B cell (primary cell): ENCODE measurements at regions not wholly inside any gene's neighbourhood (a gene's known extent, or its start where the extent isn't known, plus 50 kb on each side); places are given as distances from the start of the nearest gene placed in this dataset.

Source experiments
- ATAC-seq: fragments of 200-7000 bp; cut with Tn5 transposase; one replicate; pipeline ENCODE4 v1.10.0; 2021; ENCODE audit warnings: low read depth, mild to moderate bottlenecking, moderate number of reproducible peaks, moderate library complexity
- CTCF ChIA-PET: fragments of 350-600 bp; sonication (Branson Sonifier 250); formaldehyde crosslinking; loops from one replicate; lab custom pipeline; 2021; ENCODE audit warnings: antibody characterized with exemption, inconsistent platforms; lab: Charles Lee
- POLR2A ChIA-PET: fragments of 350-600 bp; sonication (Branson Sonifier 250); formaldehyde crosslinking; loops from one replicate; lab custom pipeline; 2021; ENCODE audit warnings: antibody characterized with exemption; lab: Charles Lee
- DNase-seq: peaks from one replicate; pipeline ENCODE4 v3.0.0; 2013
- H2AFZ ChIP-seq: 2 replicates; pipeline ENCODE4 v1.6.1; 2012; ENCODE audit warnings: mild to moderate bottlenecking, low read depth, low read length; ENCODE audit not compliant: insufficient read depth, poor library complexity, severe bottlenecking
- H3K27ac ChIP-seq, 2 donors: 1 replicate in 1 of 2; 2 replicates in 1 of 2; pipeline ENCODE4 v1.5.1; 2012 to 2013; ENCODE audit warnings: low read length in 2 of 2, mild to moderate bottlenecking in 2 of 2, moderate library complexity in 1 of 2
- H3K27me3 ChIP-seq, 4 experiments: fragments of 200-600 bp in 1 of 4; sonication (generic) in 1 of 4; replicated peaks in 1 of 4; 1 replicate in 2 of 4; 2 replicates in 2 of 4; pipeline versions ENCODE4 v1.6.1 to v1.7.0; 2013 to 2016; ENCODE audit warnings: low read length in 3 of 4, mild to moderate bottlenecking in 2 of 4, mixed read lengths in 1 of 4, moderate library complexity in 1 of 4; ENCODE audit not compliant: insufficient read depth in 4 of 4, control insufficient read depth in 3 of 4; ENCODE audit errors: control extremely low read depth in 1 of 4
- H3K36me3 ChIP-seq, 2 experiments: replicated peaks in 1 of 2; 1 replicate in 1 of 2; 2 replicates in 1 of 2; pipeline versions ENCODE4 v1.6.1 to v1.7.1; 2013; ENCODE audit warnings: low read length in 1 of 2; ENCODE audit not compliant: insufficient read depth in 2 of 2, control insufficient read depth in 1 of 2; ENCODE audit errors: control extremely low read depth in 1 of 2, extremely low read depth in 1 of 2
- H3K4me1 ChIP-seq, 2 donors: fragments of 200-600 bp in 1 of 2; sonication (generic) in 1 of 2; 1 replicate in 1 of 2; 2 replicates in 1 of 2; pipeline versions ENCODE4 v1.5.1 to v1.6.1; 2013 to 2017; ENCODE audit warnings: low read length in 2 of 2; ENCODE audit not compliant: control insufficient read depth in 2 of 2, insufficient read depth in 2 of 2
- H3K4me2 ChIP-seq: replicated peaks from 2 replicates; pipeline ENCODE3; 2012; ENCODE audit warnings: mild to moderate bottlenecking, low read depth, low read length; ENCODE audit not compliant: poor library complexity, severe bottlenecking
- H3K4me3 ChIP-seq, 5 experiments: fragments of 200-600 bp in 1 of 5; sonication (generic) in 1 of 5; 1 replicate in 3 of 5; 2 replicates in 2 of 5; pipeline versions ENCODE4 v1.5.1 to v1.7.0; 2011 to 2016; ENCODE audit warnings: low read length in 4 of 5, mild to moderate bottlenecking in 4 of 5, low read depth in 2 of 5, control low read depth in 1 of 5, moderate library complexity in 1 of 5; ENCODE audit not compliant: insufficient read depth in 1 of 5; ENCODE audit errors: control extremely low read depth in 1 of 5, extremely low read depth in 1 of 5
- H3K79me2 ChIP-seq: fragments of 200-600 bp; sonication (generic); one replicate; pipeline ENCODE4 v1.6.0; 2016; ENCODE audit warnings: low read length; ENCODE audit not compliant: control insufficient read depth, insufficient read depth
- H3K9ac ChIP-seq: fragments of 200-600 bp; sonication (generic); 2 replicates; pipeline ENCODE4 v1.6.1; 2017; ENCODE audit warnings: mild to moderate bottlenecking, low read length, moderate library complexity
- H3K9me3 ChIP-seq, 3 donors: one replicate each; pipeline versions ENCODE4 v1.6.1 to v1.7.1; 2013; ENCODE audit warnings: low read length in 2 of 3; ENCODE audit not compliant: control insufficient read depth in 2 of 3, insufficient read depth in 1 of 3; ENCODE audit errors: control extremely low read depth in 1 of 3
- H4K20me1 ChIP-seq: 2 replicates; pipeline ENCODE4 v1.6.0; 2012; ENCODE audit warnings: mild to moderate bottlenecking, low read length; ENCODE audit not compliant: insufficient read depth, control insufficient read depth, poor library complexity, severe bottlenecking
- H3K27ac Mint-ChIP-seq: one replicate; pipeline ENCODE4 v1.8.0; 2021; ENCODE audit warnings: mixed read lengths
- H3K27me3 Mint-ChIP-seq: one replicate; pipeline ENCODE4 v1.8.0; 2021; ENCODE audit warnings: mixed read lengths
- H3K4me1 Mint-ChIP-seq: one replicate; pipeline ENCODE4 v1.8.0; 2021; ENCODE audit warnings: mixed read lengths
- H3K4me3 Mint-ChIP-seq: one replicate; pipeline ENCODE4 v1.8.0; 2021; ENCODE audit warnings: mixed read lengths
- H3K9me3 Mint-ChIP-seq: one replicate; pipeline ENCODE4 v1.8.0; 2022; ENCODE audit warnings: mixed read lengths; ENCODE audit not compliant: insufficient read depth
- EZH2 ChIP-seq: IDR thresholded peaks from 2 replicates; pipeline ENCODE4 v1.6.1; 2012; ENCODE audit warnings: borderline replicate concordance, low read depth, mild to moderate bottlenecking, moderate library complexity, low read length; ENCODE audit not compliant: insufficient read depth, poor library complexity, severe bottlenecking
- WGBS: methylation state at CpG from one replicate; pipeline ENCODE4 v1.1.5; 2013; ENCODE audit warnings: missing lambda C conversion rate; ENCODE audit not compliant: insufficient coverage; 5-methylcytosine and 5-hydroxymethylcytosine counted together
- intact Hi-C: fragments of 100-400 bp; cut with micrococcal nuclease; formaldehyde crosslinking; loops from one replicate; pipeline ENCODE4 v1.10.0; 2022
- TF ChIP-seq, protein P1 (sequence below): fragments of 200-600 bp; IDR thresholded peaks from one replicate; pipeline ENCODE4 v1.8.0; 2022; ENCODE audit warnings: antibody characterized with exemption, mild to moderate bottlenecking

- Histone ChIP-seq H3K4me1 (no peaks in the 10 kb centered on the region), H3K27me3 (peaks cover 0 to 7% (median 2%) of the 10 kb centered on the region in 4 experiments), H3K9me3 (no peaks in the 10 kb centered on the region), H3K4me3 (no peak overlapping the region), H3K27ac (no peak overlapping the region), H2AFZ (no peak overlapping the region), H3K9ac (no peak overlapping the region), H3K36me3 (no peaks in the 10 kb centered on the region), H4K20me1 (no peaks in the 10 kb centered on the region), H3K79me2 (no peaks in the 10 kb centered on the region), H3K4me2 (no peak overlapping the region)
- CTCF ChIA-PET = no interaction called here
- 56% methylated on average over 1 of the region's 2 CpGs for WGBS
- H3K27ac Mint-ChIP-seq = no peak overlapping the region
- POLR2A ChIA-PET = no interaction called here
- intact Hi-C loops = no loop called here
- H3K4me1 Mint-ChIP-seq = no peaks in the 10 kb centered on the region
- H3K9me3 Mint-ChIP-seq = no peaks in the 10 kb centered on the region
- no peak for DNase-seq
- H3K27me3 Mint-ChIP-seq = peaks cover 23% of the 10 kb centered on the region
- no peak overlapping the region for H3K4me3 Mint-ChIP-seq
- ATAC-seq = no peak
- no peak for TF ChIP-seq EZH2
- TF ChIP-seq, protein P1, sequence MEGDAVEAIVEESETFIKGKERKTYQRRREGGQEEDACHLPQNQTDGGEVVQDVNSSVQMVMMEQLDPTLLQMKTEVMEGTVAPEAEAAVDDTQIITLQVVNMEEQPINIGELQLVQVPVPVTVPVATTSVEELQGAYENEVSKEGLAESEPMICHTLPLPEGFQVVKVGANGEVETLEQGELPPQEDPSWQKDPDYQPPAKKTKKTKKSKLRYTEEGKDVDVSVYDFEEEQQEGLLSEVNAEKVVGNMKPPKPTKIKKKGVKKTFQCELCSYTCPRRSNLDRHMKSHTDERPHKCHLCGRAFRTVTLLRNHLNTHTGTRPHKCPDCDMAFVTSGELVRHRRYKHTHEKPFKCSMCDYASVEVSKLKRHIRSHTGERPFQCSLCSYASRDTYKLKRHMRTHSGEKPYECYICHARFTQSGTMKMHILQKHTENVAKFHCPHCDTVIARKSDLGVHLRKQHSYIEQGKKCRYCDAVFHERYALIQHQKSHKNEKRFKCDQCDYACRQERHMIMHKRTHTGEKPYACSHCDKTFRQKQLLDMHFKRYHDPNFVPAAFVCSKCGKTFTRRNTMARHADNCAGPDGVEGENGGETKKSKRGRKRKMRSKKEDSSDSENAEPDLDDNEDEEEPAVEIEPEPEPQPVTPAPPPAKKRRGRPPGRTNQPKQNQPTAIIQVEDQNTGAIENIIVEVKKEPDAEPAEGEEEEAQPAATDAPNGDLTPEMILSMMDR = no peak
Measured at GRCh38 chr3:124517306-124517705, 212.9 kb upstream of the UMPS start.

DNA sequence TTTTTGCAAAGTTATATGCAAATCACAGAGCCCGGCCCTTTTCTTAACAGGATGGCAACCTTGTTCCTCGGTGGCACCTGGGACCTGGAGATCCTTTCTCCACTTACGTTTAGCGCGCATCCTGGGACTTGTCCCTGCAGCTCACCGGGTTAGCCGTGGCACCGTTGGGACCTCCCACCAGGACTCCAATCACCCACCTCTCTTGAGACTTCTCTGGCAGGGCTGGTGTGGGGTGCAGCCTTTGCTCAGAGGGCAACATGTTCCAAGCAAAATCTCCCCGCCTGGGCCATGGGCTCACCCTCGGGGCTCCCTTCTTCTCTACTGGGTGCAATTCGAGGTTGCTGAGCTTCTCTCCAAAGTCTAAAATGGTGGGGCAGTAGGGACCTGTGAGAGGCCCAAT, 211.9 kb upstream of the UMPS start:
- Mint-ChIP-seq H3K27me3 (peaks cover 19% of the 10 kb centered on the region), H3K27ac (no peak overlapping the region), H3K4me1 (no peaks in the 10 kb centered on the region), H3K9me3 (no peaks in the 10 kb centered on the region), H3K4me3 (no peak overlapping the region)
- CTCF ChIA-PET = interaction anchor here (1.3 kb wide), 1 partner anchor 170 kb away, joined by 3 read pairs; no protein-coding TSS in a partner anchor
- no peaks in the 10 kb centered on the region for H3K9me3 ChIP-seq
- WGBS = 91% methylated on average over 2 of the region's 11 CpGs
- H3K36me3 ChIP-seq = no peaks in the 10 kb centered on the region
- H3K4me2 ChIP-seq = no peak overlapping the region
- no peak for DNase-seq
- POLR2A ChIA-PET = no interaction called here
- H3K9ac ChIP-seq = no peak overlapping the region
- H3K4me1 ChIP-seq = no peaks in the 10 kb centered on the region
- intact Hi-C loops = no loop called here
- no peaks in the 10 kb centered on the region for H3K79me2 ChIP-seq
- no peak for ATAC-seq
- H3K4me3 ChIP-seq = no peak overlapping the region
- no peak overlapping the region for H2AFZ ChIP-seq
- peaks cover 0 to 7% (median 3%) of the 10 kb centered on the region in 4 experiments for H3K27me3 ChIP-seq
- H3K27ac ChIP-seq = no peak overlapping the region
- TF ChIP-seq EZH2 = no peak
- TF ChIP-seq, protein P1 = no peak
- no peaks in the 10 kb centered on the region for H4K20me1 ChIP-seq
